ENCODE measurements at regions not wholly inside any gene's neighbourhood (a gene's known extent, or its start where the extent isn't known, plus 50 kb on each side); places are given as distances from the start of the nearest gene placed in this dataset.

DNA sequence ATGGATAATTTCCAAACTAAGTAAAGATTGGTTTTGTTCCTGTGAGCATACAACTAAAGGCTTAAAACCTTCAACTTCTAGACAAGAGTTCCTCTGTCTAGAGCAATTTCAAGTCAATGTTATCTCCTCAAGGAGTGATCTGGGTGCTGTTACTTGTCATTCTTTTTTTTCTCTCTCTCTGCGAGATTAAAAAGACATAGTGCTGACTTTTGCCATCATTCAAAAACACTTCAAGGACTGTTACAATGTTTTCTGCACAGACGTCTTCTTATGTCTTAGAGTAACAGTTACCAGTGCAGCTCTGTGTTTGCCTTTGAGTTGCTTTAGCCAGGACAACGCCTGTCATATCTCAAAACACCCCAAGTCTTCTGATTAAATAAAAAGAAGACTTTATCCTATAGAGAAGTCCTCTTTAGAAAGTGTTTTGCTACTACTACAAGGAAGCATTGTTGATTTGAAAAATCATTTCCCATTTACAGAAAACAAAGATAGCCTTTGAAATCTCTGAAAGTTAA lies 263.5 kb upstream of the FERD3L start:
- WGBS, 4 donors: 46 to 66% (median 56%) methylated on average over 3 of the region's 3 CpGs
- intact Hi-C loops (cut with DNase I): no loop called here

DNA sequence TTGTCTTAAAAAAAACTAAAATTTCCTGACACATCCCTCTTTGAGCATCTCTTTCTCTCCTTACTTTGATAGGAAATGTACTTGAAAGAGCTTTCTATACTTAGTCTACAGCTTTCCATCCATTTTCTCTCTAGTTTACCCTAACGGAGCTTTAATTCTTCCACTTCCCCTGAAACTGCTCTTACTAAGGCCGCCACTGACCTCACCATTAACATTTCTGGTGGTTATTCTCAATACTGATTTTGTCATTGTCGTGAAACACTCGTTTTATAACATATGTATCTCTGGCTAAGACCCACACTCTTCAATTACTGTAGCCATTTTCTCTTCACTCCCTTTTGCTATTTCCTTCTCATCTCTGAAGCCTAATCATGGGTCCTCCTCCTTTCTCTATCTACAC lies 262.0 kb upstream of the FERD3L start:
- Histone ChIP-seq H3K27ac (no peak overlapping the region), H3K4me3 (no peak overlapping the region), H3K27me3 (no peaks in the 10 kb centered on the region), H3K9me3 (replicated peaks in 1 of 3) (no peaks in the 10 kb centered on the region), H3K36me3 (replicated peaks in 1 of 2) (no peaks in the 10 kb centered on the region), H3K4me1 (replicated peaks in 1 of 2) (no peaks in the 10 kb centered on the region)
- no peak for DNase-seq
- TF ChIP-seq POLR2A (IDR thresholded peaks at IDR 0.05): no peak
- TF ChIP-seq, protein P1, sequence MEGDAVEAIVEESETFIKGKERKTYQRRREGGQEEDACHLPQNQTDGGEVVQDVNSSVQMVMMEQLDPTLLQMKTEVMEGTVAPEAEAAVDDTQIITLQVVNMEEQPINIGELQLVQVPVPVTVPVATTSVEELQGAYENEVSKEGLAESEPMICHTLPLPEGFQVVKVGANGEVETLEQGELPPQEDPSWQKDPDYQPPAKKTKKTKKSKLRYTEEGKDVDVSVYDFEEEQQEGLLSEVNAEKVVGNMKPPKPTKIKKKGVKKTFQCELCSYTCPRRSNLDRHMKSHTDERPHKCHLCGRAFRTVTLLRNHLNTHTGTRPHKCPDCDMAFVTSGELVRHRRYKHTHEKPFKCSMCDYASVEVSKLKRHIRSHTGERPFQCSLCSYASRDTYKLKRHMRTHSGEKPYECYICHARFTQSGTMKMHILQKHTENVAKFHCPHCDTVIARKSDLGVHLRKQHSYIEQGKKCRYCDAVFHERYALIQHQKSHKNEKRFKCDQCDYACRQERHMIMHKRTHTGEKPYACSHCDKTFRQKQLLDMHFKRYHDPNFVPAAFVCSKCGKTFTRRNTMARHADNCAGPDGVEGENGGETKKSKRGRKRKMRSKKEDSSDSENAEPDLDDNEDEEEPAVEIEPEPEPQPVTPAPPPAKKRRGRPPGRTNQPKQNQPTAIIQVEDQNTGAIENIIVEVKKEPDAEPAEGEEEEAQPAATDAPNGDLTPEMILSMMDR (IDR thresholded peaks at IDR 0.05): no peak
- WGBS, 4 donors: 59 to 87% (median 79%) methylated on average over 3 to 4 of the region's 4 CpGs
- intact Hi-C loops (cut with DNase I): no loop called here

More for the DNA sequence above, 263.5 kb upstream of the FERD3L start:
- H3K4me1 ChIP-seq (replicated peaks in 1 of 2): no peaks in the 10 kb centered on the region
- no peaks in the 10 kb centered on the region for H3K36me3 ChIP-seq (replicated peaks in 1 of 2)
- DNase-seq: no peak
- TF ChIP-seq POLR2A (IDR thresholded peaks at IDR 0.05): no peak
- TF ChIP-seq, protein P1 (IDR thresholded peaks at IDR 0.05): no peak
- H3K27ac ChIP-seq: no peak overlapping the region
- H3K4me3 ChIP-seq: no peak overlapping the region
- H3K27me3 ChIP-seq: no peaks in the 10 kb centered on the region
- H3K9me3 ChIP-seq (replicated peaks in 1 of 3): no peaks in the 10 kb centered on the region

DNA sequence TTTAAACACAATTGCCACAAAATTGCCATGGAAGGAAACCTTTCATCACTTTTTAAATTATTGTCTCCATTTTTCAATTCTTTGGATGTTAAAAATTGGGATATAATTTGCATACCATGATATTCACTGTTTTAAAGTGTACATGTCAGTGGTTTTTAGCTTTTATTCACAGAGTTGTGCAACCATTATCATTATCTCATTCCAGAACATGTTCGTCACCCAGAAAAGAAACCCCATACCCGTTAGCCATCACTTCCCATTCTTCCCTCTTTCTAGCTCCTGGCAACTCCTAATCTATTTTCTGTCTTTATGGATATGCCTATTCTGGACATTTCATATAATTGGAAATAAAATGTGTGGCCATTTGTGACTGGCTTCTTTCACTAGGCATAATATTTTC lies 260.3 kb upstream of the FERD3L start:
- no peak for TF ChIP-seq POLR2A (IDR thresholded peaks at IDR 0.05)
- TF ChIP-seq, protein P1 (IDR thresholded peaks at IDR 0.05): no peak
- no peak overlapping the region for H3K27ac ChIP-seq
- H3K9me3 ChIP-seq (replicated peaks in 1 of 3): no peaks in the 10 kb centered on the region
- intact Hi-C loops (cut with DNase I): no loop called here
- no peak overlapping the region for H3K4me3 ChIP-seq
- H3K36me3 ChIP-seq (replicated peaks in 1 of 2): no peaks in the 10 kb centered on the region
- H3K4me1 ChIP-seq (replicated peaks in 1 of 2): no peaks in the 10 kb centered on the region
- no peaks in the 10 kb centered on the region for H3K27me3 ChIP-seq
- DNase-seq: no peak
- WGBS, 4 donors: 68 to 83% (median 75%) methylated on average over 2 of the region's 2 CpGs

DNA sequence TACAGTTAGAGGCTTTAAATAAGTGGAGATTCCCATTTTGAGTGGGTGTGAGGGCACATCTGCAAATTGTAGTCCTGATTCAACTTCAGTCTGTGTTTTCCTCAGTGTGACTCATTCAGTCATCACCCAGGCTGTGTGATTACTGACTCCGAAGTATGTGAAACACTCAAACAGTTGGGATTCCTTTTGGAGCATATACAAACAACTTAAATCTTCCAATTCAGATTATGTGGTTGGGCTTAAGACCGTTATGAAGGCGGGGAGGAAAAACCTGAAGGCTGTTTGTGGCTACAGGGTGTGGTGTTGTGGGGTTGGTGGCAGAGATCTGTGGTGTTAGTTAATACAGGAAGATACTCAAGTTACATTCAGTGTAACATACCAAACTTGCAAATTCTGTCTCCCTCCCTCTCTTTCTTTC lies 259.7 kb upstream of the FERD3L start:
- peak in 3 of 7 donors; percentile 11 to 29 (median 11) for DNase-seq
- 16 to 33% (median 23%) methylated on average over 3 of the region's 3 CpGs for WGBS, 4 donors

More for the DNA sequence above, 259.7 kb upstream of the FERD3L start:
- Histone ChIP-seq H3K36me3 (replicated peaks in 1 of 2) (no peaks in the 10 kb centered on the region), H3K9me3 (replicated peaks in 1 of 3) (no peaks in the 10 kb centered on the region), H3K27ac (no peak overlapping the region), H3K4me3 (no peak overlapping the region), H3K27me3 (no peaks in the 10 kb centered on the region), H3K4me1 (replicated peaks in 1 of 2) (no peaks in the 10 kb centered on the region)
- TF ChIP-seq, protein P1 (IDR thresholded peaks at IDR 0.05): no peak
- intact Hi-C loops (cut with DNase I): no loop called here
